IPS-18a (cell line): ENCODE measurements at regions not wholly inside any gene's neighbourhood (a gene's known extent, or its start where the extent isn't known, plus 50 kb on each side); places are given as distances from the start of the nearest gene placed in this dataset.
"Not testable (repeated sequence)": the region's sequence is repeated elsewhere in the genome, so short reads cannot be mapped to it uniquely, and the experiment has no call there.

Experiments used
- H3K27ac ChIP-seq: one replicate; pipeline ENCODE4 v1.5.1; 2013; ENCODE audit warnings: low read length
- H3K27me3 ChIP-seq: one replicate; pipeline ENCODE4 v1.6.1; 2013; ENCODE audit warnings: mild to moderate bottlenecking, low read length; ENCODE audit not compliant: control insufficient read depth, insufficient read depth
- H3K36me3 ChIP-seq: one replicate; pipeline ENCODE4 v1.6.1; 2013; ENCODE audit warnings: low read depth, low read length; ENCODE audit not compliant: control insufficient read depth
- H3K4me1 ChIP-seq: one replicate; pipeline ENCODE4 v1.6.1; 2013; ENCODE audit warnings: low read depth, low read length; ENCODE audit not compliant: control insufficient read depth
- H3K4me3 ChIP-seq: one replicate; pipeline ENCODE4 v1.5.1; 2013; ENCODE audit warnings: low read length
- H3K9ac ChIP-seq: one replicate; pipeline ENCODE4 v1.6.1; 2013; ENCODE audit warnings: mild to moderate bottlenecking, low read length, moderate library complexity
- H3K9me3 ChIP-seq: one replicate; pipeline ENCODE4 v1.6.1; 2013; ENCODE audit warnings: low read depth, low read length; ENCODE audit not compliant: control insufficient read depth

DNA sequence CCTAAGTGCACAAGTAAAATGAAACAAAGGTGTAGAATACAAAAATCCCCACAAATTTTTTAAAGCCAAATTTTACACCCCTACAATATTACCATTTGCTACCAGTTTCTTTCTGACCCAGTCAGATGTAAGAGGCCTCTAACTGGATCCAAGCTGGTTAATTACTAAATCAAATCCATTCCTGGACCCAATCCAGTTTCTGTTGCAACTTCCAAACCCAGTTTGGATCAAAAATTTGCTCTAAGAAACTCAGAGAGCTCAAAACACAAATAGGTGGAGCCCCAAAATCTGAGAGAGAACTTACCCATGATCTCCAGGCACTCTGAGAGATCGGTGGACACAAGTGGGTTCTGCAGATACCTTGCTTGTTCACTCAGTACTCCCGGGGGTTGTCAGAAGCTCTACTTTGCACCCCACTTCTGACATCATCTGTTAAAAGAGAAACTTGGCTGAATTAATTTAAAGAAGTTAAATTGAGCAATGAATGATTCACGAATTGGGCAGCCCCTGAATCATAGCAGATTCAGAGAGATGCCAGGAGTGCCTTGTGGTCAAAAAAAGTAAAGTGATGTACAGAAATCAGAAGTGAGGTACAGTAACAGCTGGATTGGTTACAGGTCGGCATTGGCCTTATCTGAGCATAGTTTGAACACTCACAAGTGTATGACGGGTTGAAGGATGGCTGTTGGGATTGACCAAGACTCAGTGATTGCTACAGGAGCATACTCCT lies 448.0 kb downstream of the KCNT2 start:
- H3K4me1 ChIP-seq, result no peaks in the 10 kb centered on the region
- no peak overlapping the region for H3K9ac ChIP-seq
- H3K27ac ChIP-seq, result no peak overlapping the region
- H3K36me3 ChIP-seq, result no peaks in the 10 kb centered on the region
- no peaks in the 10 kb centered on the region for H3K9me3 ChIP-seq
- H3K4me3 ChIP-seq, result no peak overlapping the region
- no peaks in the 10 kb centered on the region for H3K27me3 ChIP-seq

DNA sequence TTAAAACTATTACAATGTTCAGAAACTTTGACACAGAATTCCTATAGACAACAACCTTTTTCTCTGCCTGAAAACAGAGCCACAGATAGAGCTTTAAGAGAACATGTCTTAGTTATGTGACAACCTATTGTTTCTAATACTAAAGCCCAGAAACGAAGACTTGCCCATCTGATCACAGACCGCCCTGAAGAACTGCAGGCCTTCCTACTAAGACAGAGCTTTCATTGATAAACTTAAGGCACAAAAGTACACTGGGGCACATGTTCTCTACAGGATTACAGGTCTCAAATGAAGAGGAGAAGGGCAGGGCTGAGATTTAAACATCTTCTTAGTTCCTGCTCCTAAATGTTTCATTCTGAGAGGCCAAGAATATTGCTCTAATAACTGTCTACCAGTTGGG lies 452.7 kb downstream of the KCNT2 start:
- Histone ChIP-seq H3K36me3 (no peaks in the 10 kb centered on the region), H3K4me3 (no peak overlapping the region), H3K9me3 (no peaks in the 10 kb centered on the region), H3K27ac (no peak overlapping the region), H3K9ac (no peak overlapping the region), H3K27me3 (no peaks in the 10 kb centered on the region), H3K4me1 (no peaks in the 10 kb centered on the region)

DNA sequence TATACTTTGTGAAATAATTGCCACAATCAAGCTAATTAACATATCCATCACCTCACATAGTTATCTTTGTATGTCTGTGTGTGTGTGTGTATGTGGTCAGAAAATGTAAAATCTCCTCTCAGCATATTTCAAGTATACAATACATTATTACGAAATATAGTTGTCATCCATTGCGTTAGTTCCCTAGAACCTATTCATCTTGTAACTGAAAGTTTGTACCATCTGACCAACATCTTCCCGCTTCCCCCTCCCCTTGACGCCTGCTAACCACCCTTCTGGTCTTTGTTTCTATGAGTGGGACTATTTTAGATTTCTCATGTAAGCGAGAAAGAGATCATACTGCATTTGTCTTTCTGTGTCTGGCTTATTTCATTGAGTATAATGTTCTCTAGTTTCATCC lies 455.3 kb downstream of the KCNT2 start:
- Histone ChIP-seq H3K27ac (no peak overlapping the region), H3K4me3 (no peak overlapping the region), H3K9ac (no peak overlapping the region), H3K36me3 (no peaks in the 10 kb centered on the region), H3K4me1 (no peaks in the 10 kb centered on the region), H3K9me3 (no peaks in the 10 kb centered on the region), H3K27me3 (no peaks in the 10 kb centered on the region)

DNA sequence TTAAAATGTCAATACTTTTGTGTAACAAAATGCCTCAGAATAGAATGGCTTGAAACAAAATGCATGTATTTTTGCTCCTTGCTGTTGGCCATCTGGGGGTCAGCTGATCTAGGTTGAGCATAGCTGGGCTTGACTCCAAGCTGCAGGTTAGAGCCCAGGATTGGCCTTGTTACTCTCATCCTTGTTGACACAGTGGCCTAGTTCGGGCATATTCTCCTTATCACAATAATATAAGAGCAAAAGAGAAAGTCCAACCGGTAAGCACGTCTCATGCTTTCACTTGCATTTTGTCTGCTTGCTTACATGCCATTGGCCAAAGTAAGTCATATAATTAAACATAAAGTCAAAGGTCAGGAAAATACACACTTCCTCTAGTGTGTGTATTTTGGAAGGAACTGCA lies 456.2 kb downstream of the KCNT2 start:
- Histone ChIP-seq H3K36me3 (no peaks in the 10 kb centered on the region), H3K27me3 (no peaks in the 10 kb centered on the region), H3K4me3 (no peak overlapping the region), H3K9me3 (no peaks in the 10 kb centered on the region), H3K27ac (no peak overlapping the region), H3K9ac (no peak overlapping the region), H3K4me1 (no peaks in the 10 kb centered on the region)

DNA sequence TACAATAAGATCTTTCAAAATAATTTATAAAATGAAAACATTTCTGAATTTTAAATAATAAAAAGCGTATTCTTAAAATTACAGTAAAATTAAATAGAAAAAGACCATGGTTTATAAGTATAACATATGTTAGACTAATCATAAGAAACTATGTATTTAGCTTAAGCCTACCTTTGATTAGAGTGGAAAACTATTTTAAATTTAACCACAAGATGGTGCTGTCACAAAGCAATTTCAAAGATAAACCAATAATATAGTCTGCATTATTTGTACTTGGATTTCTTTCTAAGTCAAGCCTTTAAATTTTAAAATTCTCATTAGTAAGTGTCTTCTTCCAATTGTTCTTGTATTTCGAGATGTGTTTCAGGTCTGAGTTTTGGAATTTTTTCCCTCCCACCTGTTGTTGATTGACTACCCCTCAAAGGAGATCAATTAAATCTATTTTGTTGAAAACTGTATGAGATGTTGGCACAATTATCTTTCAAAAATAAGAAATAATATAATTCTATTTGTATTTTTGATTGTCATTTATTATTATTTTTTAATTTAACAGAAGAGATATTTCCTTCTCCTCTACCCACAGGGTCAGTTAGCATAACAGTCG lies 459.8 kb downstream of the KCNT2 start:
- Histone ChIP-seq H3K9me3 (no peaks in the 10 kb centered on the region), H3K36me3 (no peaks in the 10 kb centered on the region), H3K27me3 (no peaks in the 10 kb centered on the region), H3K4me3 (no peak overlapping the region), H3K27ac (no peak overlapping the region), H3K4me1 (peaks cover 5% of the 10 kb centered on the region), H3K9ac (no peak overlapping the region)

DNA sequence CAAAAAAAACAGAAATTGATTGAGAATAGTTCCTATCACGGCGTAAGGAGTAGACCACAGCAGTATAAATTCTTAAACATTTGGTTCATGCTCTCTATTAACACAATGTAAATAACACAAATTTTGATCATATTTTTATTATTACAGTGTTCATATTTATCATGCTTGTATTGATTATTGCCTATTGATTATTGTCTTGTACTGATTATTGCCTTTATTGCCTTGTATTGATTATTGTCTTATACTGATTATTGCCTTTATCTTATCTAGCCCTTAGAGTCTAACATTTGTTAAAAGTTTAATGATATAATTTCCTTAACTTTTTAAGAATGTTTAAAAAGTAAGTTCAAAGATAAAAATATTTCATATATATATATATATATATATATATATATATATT lies 460.7 kb downstream of the KCNT2 start:
- Histone ChIP-seq H3K4me3 (no peak overlapping the region), H3K9me3 (no peaks in the 10 kb centered on the region), H3K4me1 (peaks cover 7% of the 10 kb centered on the region), H3K27me3 (no peaks in the 10 kb centered on the region), H3K9ac (no peak overlapping the region), H3K36me3 (no peaks in the 10 kb centered on the region), H3K27ac (no peak overlapping the region)

DNA sequence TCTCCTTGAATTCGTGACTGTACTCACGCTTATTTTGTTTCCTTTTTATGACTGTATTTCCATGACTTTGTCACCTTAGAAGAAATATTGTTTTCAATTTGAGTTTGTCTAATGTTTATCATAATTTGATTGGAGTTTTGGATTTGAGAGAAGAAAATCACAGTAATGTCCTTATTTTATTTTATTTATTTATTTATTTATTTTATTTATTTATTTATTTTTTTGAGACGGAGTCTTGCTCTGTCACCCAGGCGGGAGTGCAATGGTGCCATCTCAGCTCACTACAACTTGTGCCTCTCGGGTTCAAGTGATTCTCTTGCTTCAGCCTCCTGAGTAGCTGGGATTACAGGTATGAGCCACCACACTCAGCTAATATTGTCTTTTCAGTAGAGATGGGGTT lies 463.1 kb downstream of the KCNT2 start:
- not testable (repeated sequence) for H3K4me3 ChIP-seq, H3K9me3 ChIP-seq, H3K36me3 ChIP-seq, H3K9ac ChIP-seq, H3K27ac ChIP-seq, H3K27me3 ChIP-seq
- peaks cover 16% of the 10 kb centered on the region for H3K4me1 ChIP-seq

DNA sequence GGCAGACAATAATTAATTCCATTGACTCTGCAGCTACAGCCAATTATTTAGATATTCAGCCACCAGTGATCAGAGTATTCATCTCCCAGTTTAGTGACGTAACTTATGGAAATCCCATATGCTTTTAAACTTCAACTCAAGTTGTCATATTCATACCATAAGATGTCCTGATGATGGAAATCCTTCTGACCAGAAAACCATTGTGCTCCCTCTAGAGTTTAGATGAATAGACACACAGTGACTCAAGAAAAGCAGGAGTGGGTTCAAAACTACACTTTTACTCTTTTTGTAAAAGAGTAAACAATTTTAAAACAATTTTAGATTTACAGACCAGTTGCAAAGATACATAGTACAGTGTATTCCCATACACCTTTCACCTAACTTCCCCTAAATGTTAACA lies 463.7 kb downstream of the KCNT2 start:
- H3K4me1 ChIP-seq, result peaks cover 16% of the 10 kb centered on the region
- no peaks in the 10 kb centered on the region for H3K27me3 ChIP-seq
- H3K4me3 ChIP-seq, result no peak overlapping the region
- no peaks in the 10 kb centered on the region for H3K36me3 ChIP-seq
- no peaks in the 10 kb centered on the region for H3K9me3 ChIP-seq
- no peak overlapping the region for H3K27ac ChIP-seq
- no peak overlapping the region for H3K9ac ChIP-seq

DNA sequence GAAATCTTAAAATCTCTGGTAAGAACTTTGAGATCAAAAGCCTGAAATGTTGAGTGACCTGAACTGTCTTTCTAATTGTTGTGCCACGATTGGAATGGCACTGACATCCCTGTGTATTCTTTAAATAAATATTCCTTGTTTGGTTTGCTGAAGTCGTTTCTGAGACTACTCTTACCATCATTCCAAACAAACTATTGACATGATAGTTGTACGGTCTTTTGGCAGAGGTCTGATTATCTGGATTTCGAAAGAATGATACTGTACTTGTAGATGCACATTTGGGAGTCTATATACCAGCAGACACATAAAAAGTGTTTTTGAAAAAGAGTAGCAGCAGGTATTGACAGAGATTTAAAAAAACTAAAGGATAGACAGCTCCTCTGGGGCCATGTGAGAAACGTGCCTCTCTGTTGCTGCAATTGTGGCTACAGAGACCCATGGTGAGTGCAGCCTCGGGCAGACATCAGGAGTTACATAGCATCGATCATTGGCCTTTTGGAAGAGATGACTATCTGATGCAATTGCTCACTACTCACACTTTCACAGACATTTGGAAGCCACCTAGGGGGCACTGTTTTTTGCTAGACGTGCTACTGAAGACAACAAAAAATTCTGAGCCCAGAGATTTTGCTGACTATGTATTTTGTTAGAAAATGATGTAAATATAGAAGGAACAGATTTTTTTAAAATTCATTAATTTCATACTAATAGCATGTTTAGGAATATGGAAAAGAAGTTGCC lies 464.5 kb downstream of the KCNT2 start:
- no peak overlapping the region for H3K4me3 ChIP-seq
- no peaks in the 10 kb centered on the region for H3K36me3 ChIP-seq
- H3K9ac ChIP-seq, result no peak overlapping the region
- H3K9me3 ChIP-seq, result no peaks in the 10 kb centered on the region
- H3K27me3 ChIP-seq, result no peaks in the 10 kb centered on the region
- peaks cover 16% of the 10 kb centered on the region for H3K4me1 ChIP-seq
- no peak overlapping the region for H3K27ac ChIP-seq

DNA sequence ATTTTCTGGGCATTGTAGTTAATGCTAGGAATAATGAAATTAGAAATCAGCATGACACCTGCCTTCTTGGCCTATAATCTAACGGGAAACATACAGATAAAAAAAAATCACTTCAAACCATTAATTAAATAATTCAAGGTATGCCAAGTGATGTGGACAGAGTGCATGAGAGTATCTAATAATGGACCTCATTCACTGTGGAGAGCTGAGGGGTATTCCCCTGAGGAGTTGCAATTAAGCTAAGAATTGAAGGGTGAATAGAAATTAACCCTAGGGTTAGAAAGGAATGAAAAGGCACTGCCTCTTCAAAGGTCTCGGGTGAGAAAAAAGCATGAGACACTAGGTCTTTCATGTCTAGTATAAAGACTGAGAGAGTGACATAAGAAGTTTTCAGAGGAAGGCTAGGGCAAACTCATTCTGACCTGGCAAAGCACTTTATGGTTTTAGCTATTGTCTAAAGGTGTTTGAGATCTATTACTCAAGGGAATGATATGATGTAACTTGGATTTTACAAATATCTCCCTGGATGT lies 466.1 kb downstream of the KCNT2 start:
- no peaks in the 10 kb centered on the region for H3K27me3 ChIP-seq
- H3K4me3 ChIP-seq, result no peak overlapping the region
- no peaks in the 10 kb centered on the region for H3K9me3 ChIP-seq
- no peak overlapping the region for H3K9ac ChIP-seq
- H3K27ac ChIP-seq, result no peak overlapping the region
- no peaks in the 10 kb centered on the region for H3K36me3 ChIP-seq
- peaks cover 16% of the 10 kb centered on the region for H3K4me1 ChIP-seq

DNA sequence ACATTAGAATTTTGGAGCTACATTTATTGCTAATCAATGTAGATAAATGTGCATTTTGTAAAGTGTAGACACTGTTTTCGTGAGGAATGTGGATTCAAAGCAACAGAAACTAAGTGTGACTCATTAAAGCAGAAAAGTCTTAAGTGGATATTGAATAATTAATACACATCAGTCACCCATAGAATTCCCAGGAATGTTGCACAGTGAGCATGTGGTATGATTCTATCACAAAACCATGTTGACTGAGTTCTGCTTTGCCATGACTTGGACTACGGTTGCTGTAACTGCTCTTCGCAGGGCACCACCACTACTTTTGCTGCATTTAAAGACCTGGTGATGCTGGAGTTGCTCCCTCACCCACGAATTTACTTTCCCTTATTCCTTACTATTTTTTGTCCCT lies 471.8 kb downstream of the KCNT2 start:
- Histone ChIP-seq H3K9me3 (no peaks in the 10 kb centered on the region), H3K4me1 (no peaks in the 10 kb centered on the region), H3K4me3 (no peak overlapping the region), H3K36me3 (no peaks in the 10 kb centered on the region), H3K9ac (no peak overlapping the region), H3K27ac (no peak overlapping the region), H3K27me3 (no peaks in the 10 kb centered on the region)
